GM12878 (cell line): ENCODE measurements at regions not wholly inside any gene's neighbourhood (a gene's known extent, or its start where the extent isn't known, plus 50 kb on each side); places are given as distances from the start of the nearest gene placed in this dataset.

ENCODE experiments used
- ATF7 ChIP-seq: fragments of 450-650 bp; IDR thresholded peaks from 2 replicates; pipeline ENCODE4 v1.6.1; 2016; ENCODE audit warnings: low read depth, mild to moderate bottlenecking
- CBX3 ChIP-seq: fragments of 200-600 bp; sonication (generic); IDR thresholded peaks from 2 replicates; pipeline ENCODE4 v1.6.1; 2016; ENCODE audit warnings: low read depth, borderline replicate concordance
- CBX5 ChIP-seq: sonication (generic); IDR thresholded peaks from 2 replicates; pipeline ENCODE4 v1.6.1; 2016; ENCODE audit warnings: low read depth, moderate library complexity, mild to moderate bottlenecking, inconsistent platforms
- EZH2 ChIP-seq: IDR thresholded peaks from 2 replicates; pipeline ENCODE4 v1.6.1; 2012; ENCODE audit warnings: low read depth, mild to moderate bottlenecking, control low read depth, inconsistent platforms, low read length, borderline replicate concordance; ENCODE audit not compliant: control insufficient read depth
- FOS ChIP-seq: IDR thresholded peaks from 3 replicates; pipeline ENCODE4 v1.6.1; 2011; ENCODE audit warnings: borderline replicate concordance; ENCODE audit not compliant: insufficient read length; ENCODE audit errors: extremely low read depth
- IRF4 ChIP-seq: IDR thresholded peaks from 2 replicates; pipeline ENCODE4 v1.6.1; 2011; ENCODE audit warnings: low read depth, low read length
- JUNB ChIP-seq: IDR thresholded peaks from 2 replicates; pipeline ENCODE4 v1.6.1; 2016; ENCODE audit warnings: antibody characterized with exemption, mild to moderate bottlenecking
- KDM1A ChIP-seq: fragments of 200-600 bp; sonication (generic); IDR thresholded peaks from 2 replicates; pipeline ENCODE4 v1.6.1; 2016; ENCODE audit warnings: borderline replicate concordance
- NFYB ChIP-seq: IDR thresholded peaks from 2 replicates; pipeline ENCODE4 v1.6.1; 2011; ENCODE audit warnings: low read depth, mild to moderate bottlenecking, low read length, improper control_type of control experiment, moderate library complexity; ENCODE audit not compliant: insufficient read depth
- NR2C2 ChIP-seq: IDR thresholded peaks from 2 replicates; pipeline ENCODE4 v1.6.1; 2011; ENCODE audit warnings: borderline replicate concordance, low read depth; ENCODE audit not compliant: control insufficient read depth, insufficient read length
- NRF1 ChIP-seq: conservative IDR thresholded peaks from 2 replicates; pipeline ENCODE4 v1.6.1; 2011; ENCODE audit warnings: mild to moderate bottlenecking, low read depth, low read length, improper control_type of control experiment
- RAD51 ChIP-seq: fragments of 450-650 bp; IDR thresholded peaks from 2 replicates; pipeline ENCODE4 v1.6.1; 2016; ENCODE audit warnings: moderate library complexity, mild to moderate bottlenecking, inconsistent platforms
- RBBP5 ChIP-seq: fragments of 200-600 bp; sonication (generic); conservative IDR thresholded peaks from 2 replicates; pipeline ENCODE4 v1.6.1; 2016
- RUNX3 ChIP-seq: IDR thresholded peaks from 2 replicates; pipeline ENCODE4 v1.6.1; 2012; ENCODE audit warnings: low read length, inconsistent platforms
- SIX5 ChIP-seq: IDR thresholded peaks from 2 replicates; pipeline ENCODE4 v1.6.1; 2011; ENCODE audit warnings: mild to moderate bottlenecking, low read depth, low read length, moderate library complexity; ENCODE audit not compliant: severe bottlenecking
- SMAD5 ChIP-seq: IDR thresholded peaks from 2 replicates; pipeline ENCODE4 v1.6.1; 2016; ENCODE audit warnings: antibody characterized with exemption, low read depth
- SP1 ChIP-seq: IDR thresholded peaks from one replicate; pipeline ENCODE4 v1.6.1; 2011; ENCODE audit warnings: low read depth, low read length
- SPI1 ChIP-seq: IDR thresholded peaks from 2 replicates; pipeline ENCODE4 v1.6.1; 2011; ENCODE audit warnings: low read depth, mild to moderate bottlenecking, low read length, moderate library complexity, borderline replicate concordance; ENCODE audit not compliant: insufficient read depth
- STAT3 ChIP-seq: IDR thresholded peaks from 2 replicates; pipeline ENCODE4 v1.6.1; 2011; ENCODE audit warnings: low read depth, low read length, improper control_type of control experiment
- SUZ12 ChIP-seq: fragments of 200-600 bp; sonication (generic); IDR thresholded peaks from one replicate; pipeline ENCODE4 v1.6.1; 2018; ENCODE audit warnings: antibody characterized with exemption, mild to moderate bottlenecking; ENCODE audit not compliant: unreplicated experiment
- TCF12 ChIP-seq: IDR thresholded peaks from 2 replicates; pipeline ENCODE4 v1.6.1; 2011; ENCODE audit warnings: low read depth, mild to moderate bottlenecking, low read length
- WRNIP1 ChIP-seq: IDR thresholded peaks from 2 replicates; pipeline ENCODE4 v1.6.1; 2011; ENCODE audit warnings: low read depth, low read length, improper control_type of control experiment, borderline replicate concordance
- YBX1 ChIP-seq: fragments of 450-650 bp; IDR thresholded peaks from 2 replicates; pipeline ENCODE4 v1.6.1; 2016; ENCODE audit warnings: antibody characterized with exemption
- ZNF384 ChIP-seq: IDR thresholded peaks from 2 replicates; pipeline ENCODE4 v1.6.1; 2012; ENCODE audit warnings: low read depth, mild to moderate bottlenecking, low read length, improper control_type of control experiment, borderline replicate concordance
- ZNF687 ChIP-seq: fragments of 450-650 bp; IDR thresholded peaks from 2 replicates; pipeline ENCODE4 v1.6.1; 2017; ENCODE audit warnings: mild to moderate bottlenecking, moderate library complexity
- TF ChIP-seq, protein P1 (sequence below): IDR thresholded peaks from 2 replicates; pipeline ENCODE4 v1.6.1; 2011; ENCODE audit warnings: borderline replicate concordance, low read depth, mild to moderate bottlenecking, moderate library complexity, mixed read lengths, low read length; ENCODE audit not compliant: insufficient read depth; ENCODE audit errors: extremely low read length

DNA sequence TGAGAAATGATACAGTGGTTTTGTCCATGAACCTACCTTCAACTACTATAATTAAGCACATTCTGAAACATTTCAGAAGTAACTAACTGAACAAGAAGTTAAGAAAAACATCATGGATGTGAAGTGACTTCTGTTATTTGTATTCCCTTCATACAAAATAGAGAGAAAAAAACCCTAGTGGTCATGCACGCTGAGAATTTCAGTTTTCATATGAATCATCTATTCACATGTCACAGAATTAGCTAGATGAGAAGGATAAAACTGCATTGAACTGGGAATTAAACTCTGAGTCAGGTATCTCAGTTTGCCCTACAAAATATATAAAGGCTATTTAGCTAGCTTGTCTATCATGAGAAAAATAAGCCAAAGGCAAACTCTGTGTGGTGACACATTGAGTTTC is 451.8 kb upstream of the FTMT start (continued):
- TF ChIP-seq ZNF687 (no peak), SP1 (no peak), NR2C2 (no peak), FOS (no peak), STAT3 (no peak), SIX5 (no peak), WRNIP1 (no peak), SUZ12 (no peak), SMAD5 (no peak), NFYB (no peak), TCF12 (no peak), ATF7 (no peak), NRF1 (no peak), EZH2 (no peak), SPI1 (no peak), RBBP5 (no peak), JUNB (peak; percentile 96), KDM1A (no peak), RAD51 (no peak), CBX3 (no peak), YBX1 (no peak), CBX5 (peak; percentile 38; the same call in 1 of the 2 replicates), RUNX3 (peak; percentile 90), ZNF384 (no peak), IRF4 (peak; percentile 62; the same call in 1 of the 2 replicates)
- TF ChIP-seq, protein P1, sequence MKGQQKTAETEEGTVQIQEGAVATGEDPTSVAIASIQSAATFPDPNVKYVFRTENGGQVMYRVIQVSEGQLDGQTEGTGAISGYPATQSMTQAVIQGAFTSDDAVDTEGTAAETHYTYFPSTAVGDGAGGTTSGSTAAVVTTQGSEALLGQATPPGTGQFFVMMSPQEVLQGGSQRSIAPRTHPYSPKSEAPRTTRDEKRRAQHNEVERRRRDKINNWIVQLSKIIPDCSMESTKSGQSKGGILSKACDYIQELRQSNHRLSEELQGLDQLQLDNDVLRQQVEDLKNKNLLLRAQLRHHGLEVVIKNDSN = no peak
